ENCODE measurements at regions not wholly inside any gene's neighbourhood (a gene's known extent, or its start where the extent isn't known, plus 50 kb on each side); places are given as distances from the start of the nearest gene placed in this dataset.

DNA sequence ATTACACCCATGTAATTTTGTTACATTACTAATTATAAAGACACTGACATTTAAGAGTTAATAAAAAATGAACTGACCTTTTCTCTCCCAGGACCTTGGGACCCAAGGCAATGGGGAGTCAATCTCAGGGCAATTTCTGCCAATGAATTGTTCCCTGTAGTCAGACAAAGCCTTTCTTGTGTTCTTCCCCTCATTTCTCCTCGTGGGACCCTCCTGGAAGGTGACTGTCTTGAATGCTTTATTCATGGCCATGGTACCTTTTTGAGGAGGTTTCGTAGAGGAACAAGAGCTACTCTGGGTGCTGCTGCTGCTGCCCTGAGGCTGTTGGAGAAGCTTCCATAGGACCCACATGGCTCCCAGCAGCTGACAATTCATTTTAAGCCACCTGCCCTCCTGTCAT lies 190.3 kb downstream of the SNX18 start:
- no peak for DNase-seq

DNA sequence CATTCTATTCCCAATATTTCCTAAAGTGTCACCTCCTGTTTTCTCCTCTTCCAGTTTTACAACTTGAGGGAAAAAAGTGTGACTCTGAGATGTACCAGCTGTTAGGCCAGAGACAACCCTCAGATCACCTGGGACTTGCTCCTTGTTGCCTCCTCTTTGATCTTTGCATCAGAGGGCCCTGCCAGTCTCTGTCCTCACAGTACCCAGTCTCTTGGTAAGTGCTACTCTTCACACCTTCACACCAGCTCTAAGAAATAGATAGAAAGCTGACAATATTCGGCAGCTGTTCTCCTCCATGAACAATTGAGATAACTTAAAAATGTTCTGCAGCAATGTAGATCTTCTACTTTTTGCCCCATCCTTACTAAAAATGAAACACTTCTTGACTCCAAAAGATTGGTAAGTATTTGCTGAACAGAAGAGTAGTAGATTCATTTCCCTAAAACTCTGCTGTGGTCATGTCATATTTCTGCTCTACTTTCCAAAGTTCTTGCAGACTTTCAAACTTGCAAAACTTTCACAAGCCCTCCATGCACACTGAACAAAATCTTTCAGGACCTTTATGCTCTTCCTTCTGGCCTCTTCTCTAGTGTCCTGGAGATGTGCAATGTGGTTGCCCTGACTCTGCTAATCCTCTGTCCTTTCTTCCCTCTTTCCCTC lies 188.6 kb downstream of the SNX18 start:
- DNase-seq, result no peak

DNA sequence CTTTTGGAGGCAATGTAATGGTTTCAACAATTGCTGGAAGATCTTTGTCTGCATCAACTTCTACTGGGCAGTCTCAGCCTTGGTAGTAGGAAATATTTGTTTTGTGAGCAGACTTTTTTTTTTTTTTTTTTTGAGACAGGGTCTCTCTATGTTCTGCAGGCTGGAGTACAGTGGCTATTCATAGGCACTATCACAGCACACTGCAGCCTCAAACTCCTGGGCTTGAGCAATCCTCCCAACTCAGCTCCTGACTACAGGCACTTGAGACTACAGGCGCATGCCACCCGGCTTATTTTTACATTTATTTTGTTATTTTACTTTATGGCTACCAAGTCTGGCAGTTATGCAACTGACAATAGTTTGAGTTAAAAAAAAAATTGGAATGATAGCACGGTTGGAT lies 187.3 kb downstream of the SNX18 start:
- DNase-seq, result no peak

DNA sequence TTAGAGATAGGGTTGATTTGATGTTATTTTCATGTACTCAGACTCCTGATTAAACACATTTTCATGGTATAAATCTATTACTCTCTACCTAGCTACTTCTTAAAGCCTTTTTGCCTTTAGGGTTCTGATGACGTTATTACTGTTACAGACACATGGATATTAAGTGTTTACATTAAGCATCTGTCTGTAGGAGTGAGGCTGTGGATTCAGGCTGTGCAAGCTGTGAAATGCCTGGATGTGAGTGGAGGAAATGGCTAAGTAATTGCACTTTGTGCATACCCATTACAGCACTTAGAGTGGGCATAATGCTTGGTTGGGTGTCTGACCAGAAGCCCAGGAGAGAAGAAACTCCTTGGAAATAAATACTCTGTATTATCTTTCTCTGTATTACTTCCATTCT lies 186.8 kb downstream of the SNX18 start:
- no peak for DNase-seq

DNA sequence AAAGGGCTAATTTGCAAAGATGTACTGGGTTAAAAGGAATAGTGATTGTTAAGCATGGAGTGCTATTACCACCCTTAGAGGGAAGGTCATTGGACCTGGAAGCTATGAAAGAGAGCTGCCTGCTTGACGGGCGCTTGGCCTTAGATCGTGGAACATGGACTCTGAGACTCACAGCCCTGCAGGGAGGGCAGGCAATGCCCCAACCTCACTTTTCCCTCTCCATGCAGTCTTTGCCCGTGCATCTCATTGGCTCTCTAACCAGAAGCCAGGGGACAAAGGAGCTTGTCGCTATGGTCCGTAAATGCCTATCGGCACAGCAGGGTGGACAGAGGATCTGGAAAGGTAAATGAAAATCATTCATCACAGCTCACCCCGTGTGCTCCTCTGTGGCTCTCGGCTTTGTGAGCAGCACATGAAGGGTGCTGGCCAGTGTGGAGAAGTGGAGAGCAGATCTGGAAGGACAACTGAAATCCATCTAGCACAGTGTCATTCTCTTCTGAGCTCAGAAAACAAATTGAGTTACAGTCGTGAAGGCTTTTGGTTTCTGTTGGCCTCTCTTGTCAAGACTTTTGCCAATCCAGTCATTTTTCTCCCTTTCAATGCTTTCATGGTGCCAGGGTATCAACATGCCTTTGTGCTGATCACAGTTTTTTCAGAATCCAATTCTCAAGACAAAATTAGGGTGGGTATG lies 186.2 kb downstream of the SNX18 start:
- no peak for DNase-seq

DNA sequence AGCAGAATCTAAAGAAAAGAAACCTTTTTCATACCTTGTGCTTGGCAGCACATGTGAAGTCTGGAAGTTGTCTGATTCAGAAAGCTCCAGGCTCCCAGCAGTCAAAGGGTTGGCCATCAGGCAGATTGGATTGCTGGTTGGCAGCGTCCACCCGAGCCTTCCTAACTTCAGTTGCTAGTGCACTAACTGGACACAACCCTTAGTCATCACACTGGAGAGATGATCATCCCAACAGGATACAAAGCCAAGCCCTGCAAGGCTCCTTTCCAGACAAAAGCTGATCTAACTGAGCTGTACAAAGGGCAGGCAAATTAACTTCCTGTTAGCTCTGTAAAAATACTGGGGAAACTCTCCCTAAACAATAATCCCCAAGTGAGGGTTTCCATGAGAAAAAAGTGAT lies 185.6 kb downstream of the SNX18 start:
- no peak for DNase-seq

DNA sequence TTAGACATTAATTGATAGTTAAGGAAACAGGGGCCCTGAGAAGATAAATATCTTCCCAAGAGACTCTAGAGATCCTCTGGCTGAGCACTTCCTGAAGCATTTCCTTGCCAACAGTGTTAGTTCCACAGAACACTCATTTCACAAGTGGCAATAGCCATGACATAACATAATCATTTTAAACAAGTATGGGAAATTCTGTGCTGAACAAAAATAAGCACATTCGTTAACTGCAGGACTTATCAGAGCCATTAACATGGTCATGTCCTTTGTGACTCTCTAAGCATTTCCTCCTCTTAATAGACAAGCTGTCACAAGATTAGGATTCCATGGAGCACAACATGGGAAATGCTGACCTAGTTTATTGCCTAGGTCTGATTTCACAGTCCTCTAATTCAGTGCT lies 184.9 kb downstream of the SNX18 start:
- no peak for DNase-seq

DNA sequence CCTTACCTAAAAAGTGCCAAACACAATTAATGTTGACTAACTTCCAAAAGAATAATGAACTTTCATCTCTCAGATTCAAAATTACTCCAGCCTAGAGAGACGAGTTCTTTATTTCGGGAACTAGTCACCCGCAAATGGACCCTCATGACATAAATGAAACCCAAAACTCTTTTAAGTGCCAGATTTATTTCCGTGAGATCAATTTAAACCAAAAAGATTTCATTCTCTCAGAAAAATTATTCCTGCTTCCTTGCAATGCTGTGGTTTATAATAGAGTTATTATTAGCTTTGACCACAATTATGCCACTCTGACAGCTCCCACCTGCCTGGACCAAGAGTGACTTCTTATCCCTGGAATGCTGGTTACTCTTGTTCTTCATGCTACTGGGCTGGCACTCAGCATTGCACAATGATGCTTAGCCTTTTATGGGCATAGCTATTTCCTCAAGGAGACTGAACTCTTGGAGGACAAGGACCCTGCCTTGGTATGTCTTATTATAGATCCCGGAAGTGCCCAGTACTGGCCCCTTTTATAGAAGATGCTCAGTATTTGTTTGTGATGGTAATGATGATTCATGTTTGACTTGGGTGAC lies 183.5 kb downstream of the SNX18 start:
- no peak for DNase-seq

DNA sequence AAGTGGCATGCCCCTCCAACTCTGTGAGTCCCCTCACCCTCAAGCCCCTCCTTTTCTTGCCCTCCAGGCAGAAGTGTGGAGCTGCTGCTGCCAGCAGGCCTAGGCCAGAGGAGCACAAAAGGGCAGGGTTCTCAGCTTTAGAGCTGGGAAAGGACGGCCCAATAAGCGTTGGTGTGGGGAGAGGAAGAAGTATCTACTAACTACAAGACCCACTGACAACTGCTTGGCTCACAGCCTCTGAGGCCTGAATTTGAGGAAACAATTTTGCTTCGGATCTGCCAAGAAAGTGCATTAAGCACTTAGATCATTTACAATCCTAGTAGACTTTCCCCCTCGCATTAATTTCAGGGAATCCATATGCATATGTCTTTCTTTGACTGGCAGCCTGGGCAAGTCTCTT lies 179.4 kb downstream of the SNX18 start:
- DNase-seq, result no peak

DNA sequence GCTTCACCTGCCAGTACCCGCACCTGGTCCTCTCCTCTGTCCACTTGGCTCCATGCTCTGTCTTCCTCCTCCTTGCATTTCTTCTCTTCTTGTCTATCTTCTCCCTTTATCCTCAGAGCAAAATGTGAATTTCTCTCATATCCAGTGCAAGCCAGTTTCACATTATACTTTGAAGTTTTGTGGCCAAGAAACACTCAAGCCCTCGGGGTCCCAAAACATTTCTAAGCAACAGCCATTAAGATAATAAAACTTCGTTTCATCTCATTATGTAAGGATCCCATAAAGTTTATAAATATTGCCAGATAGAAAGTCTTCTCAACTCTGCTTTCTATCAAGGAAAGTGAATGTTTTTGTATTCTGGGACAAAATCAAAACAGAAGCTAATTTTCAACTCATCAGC lies 178.8 kb downstream of the SNX18 start:
- no peak for DNase-seq

DNA sequence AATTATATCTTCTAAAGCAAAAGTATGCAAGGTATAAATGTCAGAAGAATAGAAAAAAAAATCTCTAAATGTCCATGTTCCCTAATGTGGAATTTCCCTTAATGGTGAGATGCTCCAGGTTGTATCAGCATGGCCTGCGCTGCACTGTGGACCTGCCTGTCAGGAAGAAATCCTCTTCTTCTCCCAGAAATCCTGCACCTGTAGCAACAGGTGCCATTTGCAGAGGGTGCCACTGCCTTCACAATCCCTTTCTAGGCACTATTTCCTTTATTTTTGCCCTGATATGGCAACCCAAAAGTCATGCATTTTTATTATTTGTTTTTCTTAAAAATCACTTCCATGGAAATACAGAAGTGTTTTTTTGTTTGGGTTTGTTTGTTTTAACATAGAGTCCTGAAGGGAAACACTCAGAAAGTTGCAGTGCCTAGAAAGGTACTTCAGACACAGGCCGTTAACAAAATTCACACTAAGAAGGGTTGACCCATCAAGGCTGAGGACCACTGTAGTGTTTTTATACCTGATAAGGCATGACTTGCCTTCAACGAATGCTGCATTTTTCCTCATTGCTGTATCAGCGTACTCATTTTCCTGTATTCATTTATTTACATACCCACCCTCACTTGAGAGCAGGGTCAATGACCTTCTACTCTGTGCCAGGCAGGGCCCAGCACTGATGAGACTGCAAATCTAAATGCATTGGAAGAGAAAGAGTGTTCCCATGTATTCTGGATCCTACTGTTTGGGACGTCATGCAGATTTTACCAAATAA lies 177.8 kb downstream of the SNX18 start:
- DNase-seq, result no peak

DNA sequence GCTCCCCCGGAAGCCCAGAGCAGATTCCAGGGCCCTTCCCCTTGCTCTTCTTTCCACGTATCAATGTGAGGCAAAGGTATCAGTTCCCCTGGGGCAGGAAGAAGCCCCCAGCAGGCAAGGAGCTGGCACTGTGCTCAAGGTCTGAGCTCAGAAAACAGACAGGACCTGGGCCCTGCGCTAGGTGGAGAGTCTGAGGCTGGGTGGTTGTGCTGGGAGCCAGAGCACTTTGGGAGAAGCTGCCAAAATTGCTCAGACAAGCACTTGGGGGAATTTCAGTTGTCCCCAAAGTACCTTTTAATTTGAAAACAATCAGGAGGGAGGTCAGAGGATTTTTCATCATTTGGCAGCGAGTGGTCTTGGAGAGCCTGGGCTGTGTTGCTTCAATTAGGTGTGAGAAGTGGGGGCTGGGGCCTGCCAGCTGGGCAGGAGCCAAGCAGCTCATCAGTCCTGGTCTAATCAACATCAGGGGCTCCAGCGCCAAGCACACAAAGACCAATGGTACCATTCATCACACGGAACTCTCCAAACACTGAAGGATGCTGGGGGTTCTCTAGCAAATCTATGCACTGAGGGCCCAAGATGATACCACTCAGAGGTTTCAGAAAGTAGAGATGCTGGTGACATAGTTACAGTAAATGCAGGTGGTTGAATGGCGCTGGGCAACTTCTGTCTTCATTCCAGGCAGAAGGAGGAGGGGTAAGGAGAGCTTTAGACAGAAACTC lies 176.5 kb downstream of the SNX18 start:
- DNase-seq, result no peak

DNA sequence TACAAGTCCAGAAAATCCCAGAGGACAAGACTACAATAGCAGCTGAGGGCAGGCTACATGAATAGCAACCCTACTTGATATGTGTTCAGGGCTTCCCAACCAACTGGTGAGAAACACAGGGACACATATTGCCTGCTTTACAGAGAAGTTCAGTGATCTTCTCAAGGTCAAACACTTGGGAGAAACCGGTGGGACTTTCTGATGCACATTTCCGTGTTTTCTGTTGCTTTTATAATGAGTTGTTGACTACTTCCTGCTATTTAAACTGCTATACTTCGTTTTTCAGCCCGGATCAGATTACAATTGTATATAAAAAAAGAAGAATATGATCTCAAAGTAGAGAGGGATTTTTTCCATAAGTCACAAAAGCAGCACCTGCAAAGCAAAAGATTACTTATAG lies 175.1 kb downstream of the SNX18 start:
- no peak for DNase-seq

DNA sequence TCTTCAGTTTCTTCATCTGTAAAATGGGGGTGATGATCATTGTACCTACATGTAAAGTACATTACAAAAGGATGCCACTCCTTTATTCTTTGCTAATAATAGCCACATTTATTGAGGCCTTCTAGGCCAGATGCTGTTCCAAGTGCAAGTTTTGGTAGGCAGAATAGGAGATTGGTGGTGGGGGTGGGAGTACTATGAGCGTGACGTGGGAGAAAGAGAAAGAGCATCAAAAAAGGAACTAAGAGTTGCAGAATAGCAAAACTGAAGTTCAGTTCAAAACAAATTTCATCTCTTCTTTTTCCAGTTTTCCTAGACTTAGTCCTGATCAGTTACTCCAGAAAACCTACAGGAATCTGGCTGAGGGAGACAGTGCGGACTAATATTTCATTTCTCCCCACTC lies 174.1 kb downstream of the SNX18 start:
- DNase-seq, result no peak

DNA sequence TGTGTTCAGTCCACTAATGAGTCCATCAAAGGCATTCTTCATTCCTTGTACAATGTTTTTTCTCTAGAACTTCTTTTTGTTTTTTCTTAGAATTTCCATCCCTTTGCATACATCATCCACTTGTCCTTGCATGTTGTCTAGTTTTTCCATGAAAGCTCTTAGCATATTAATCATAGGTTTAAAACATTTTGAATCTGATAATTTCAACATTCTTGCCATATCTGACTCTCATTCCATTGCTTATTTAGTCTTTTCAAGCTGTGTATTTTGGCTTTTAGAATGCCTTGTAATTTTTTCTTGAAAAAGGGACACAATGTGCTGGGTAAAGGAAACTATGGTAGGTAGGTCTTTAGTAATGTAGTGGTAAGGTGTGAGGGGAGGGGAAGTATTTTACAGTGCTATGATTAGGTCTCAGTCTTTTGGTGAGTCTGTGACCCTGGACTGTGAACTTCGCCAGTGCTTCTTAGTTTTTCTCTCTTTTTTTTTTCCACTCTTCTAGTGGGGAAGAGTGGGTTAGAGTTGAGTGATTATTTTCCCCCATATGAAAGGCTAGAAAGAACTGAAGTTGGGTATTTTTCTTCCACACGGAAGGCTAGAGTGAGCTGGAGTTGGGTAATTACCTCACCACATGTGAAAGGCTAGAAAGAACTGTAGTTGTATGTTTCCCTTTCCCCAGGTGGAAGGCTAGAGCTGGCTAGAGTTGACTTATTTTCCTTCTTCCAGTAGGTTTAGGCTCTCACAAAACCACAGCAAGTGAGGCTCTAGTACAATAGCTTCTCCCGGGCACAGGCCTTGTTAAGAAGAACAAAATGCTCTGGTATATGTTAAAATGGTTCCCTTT lies 172.1 kb downstream of the SNX18 start:
- no peak for DNase-seq

DNA sequence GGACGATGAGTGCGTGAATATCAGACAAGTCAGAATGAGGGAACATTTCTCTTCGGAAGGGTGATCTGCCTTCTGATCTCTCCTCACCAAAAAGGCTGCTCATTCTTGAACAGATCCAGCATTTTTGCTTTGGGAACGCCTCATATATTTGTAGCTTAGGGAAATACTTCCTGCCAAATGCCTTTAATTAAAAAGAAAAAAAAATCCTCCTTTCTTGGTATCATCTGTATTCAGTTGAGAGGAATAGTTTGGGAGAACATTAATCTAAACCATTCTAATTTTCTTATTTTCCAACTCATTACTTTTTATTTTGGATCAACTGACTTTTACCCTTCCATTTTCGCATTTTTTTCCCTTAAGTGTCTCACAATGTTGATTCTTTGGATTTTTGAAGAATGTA lies 163.4 kb downstream of the SNX18 start:
- no peak for DNase-seq

DNA sequence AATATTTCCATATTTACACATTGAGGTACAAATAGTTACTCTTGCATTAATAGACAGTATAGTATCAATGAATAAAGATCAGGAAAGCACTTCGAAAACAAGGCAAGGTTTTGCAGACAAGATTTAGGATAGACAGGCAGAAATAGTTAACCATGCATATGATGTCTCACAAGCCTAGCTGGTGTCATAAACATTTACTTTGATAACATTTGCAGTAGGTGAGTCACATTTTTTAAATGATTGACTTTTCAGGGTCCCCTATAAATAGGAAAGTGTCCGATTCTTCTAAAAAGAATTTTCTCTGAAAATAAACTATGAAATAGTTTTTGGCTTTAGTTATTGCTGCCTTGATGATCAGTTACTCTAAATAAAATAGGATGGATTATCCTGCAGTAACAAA lies 162.1 kb downstream of the SNX18 start:
- DNase-seq, result no peak

DNA sequence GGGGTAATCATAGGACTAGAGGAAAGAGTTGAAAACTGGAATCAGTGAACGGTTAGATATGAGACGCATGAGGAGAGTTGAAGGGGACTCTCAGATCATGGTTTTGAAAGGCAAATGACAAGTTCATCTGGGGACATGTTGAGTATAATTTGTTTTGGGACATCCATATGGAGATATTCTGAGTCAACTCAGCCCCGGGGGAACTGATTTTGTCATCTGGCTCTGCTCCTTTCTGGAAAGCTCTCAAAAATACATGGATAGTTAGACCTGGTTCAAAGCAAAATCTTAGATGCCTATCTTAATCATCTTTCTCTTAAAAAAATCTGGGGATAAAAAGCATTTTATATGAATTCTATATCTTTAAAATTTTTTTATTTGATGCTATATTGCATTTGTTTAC lies 161.2 kb downstream of the SNX18 start:
- DNase-seq, result no peak

DNA sequence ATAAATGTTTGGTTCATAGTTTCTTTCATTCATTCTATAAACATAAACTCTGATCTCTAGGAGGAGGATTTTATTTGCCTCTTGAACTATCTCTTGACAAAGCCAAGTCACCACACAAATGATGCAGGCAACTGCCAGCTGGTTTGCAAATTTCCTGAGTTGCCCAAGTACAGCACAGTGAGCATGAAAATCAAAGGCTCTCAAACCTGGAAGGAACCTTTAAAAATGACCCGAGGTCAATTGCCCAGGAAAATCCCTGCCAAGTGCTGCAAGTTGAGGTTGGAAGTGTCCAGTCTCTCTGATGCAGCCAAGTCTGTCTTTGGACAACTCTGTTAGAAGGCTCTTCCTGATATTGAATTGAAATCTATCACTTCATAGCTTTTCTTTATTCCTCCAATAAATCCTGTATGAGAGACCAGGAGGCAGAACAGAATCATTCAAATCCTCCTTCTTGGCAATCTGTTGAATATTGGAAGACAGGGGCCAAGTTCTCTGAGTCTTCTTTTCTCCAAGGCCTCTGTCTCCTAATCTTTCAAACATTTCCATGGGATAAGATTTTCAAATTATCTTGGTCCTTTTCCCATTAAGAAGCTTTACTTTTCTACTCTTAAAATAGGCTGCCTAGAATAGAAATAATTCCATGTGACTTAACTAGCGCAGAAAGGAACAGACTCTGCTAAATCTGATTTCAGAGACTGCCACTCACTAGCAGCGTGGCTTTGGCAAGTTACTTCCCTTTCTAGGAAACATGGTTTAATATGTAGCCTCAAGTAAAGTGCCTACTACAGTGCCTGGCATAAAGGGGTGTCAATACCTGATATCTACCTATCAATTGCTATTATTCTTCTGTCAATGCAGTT lies 159.2 kb downstream of the SNX18 start:
- no peak for DNase-seq

DNA sequence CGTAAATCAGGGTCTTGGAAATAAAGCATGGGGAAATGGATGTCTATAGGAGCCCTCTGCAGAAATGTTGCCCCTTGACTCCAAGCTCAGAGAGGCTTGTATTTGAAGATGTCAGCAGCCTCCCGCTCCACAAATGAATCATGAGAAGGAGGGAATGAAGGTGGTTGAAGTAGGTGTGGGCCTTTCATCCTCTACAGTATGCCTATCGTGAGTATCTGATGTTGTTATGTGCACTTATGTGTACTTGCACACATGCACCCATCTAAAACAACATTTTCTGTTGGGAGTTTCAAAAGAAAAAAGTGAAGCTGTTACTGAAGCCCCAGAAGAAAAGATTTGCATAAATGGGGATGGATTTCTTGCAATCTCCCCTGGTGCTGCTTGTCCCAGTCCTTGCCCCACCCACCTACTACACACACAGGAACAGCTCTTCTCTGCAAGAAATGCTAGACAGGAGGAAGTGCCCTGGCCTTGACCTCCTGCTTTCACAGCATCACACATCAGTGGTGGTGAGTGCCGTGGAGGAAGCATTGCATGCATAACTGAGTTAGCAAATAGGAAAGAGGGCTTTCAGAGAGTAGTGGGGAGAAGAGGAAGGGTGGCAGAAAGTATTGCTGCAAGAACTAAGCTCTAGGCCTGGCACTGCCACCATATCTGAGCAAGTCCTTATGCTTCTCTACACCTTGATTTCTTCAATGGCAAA lies 156.1 kb downstream of the SNX18 start:
- DNase-seq, result peak; percentile 13

DNA sequence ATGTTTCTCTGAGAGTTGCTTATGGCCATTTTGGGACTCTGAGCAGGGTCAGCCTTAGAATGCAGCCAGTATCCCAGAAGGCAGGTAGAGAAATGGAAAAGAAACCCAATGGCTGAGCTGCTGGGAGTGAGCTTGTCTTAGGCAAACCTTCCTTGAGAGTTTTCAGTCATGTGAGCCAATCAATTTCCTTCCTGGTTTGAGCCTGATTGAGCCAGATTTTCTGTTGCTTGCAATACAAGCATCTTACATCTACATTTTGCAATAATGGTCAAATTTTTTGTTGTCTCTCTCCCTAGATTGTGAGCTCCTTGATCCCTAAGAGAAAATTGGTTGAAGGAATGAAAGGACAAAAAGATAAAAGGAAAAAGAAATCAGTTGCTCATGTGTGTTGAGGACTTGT lies 155.3 kb downstream of the SNX18 start:
- no peak for DNase-seq

Data from stimulated activated CD4-positive, alpha-beta T cell treated with anti-CD3 and anti-CD28 coated beads, Interleukin-12 subunit alpha, Interleukin-12 subunit beta, amount 100 ng/mL, for 4 hours (primary cell).